Mucosa of descending colon (tissue), 3 donors: ENCODE measurements at regions not wholly inside any gene's neighbourhood (a gene's known extent, or its start where the extent isn't known, plus 50 kb on each side); places are given as distances from the start of the nearest gene placed in this dataset.

Experiments used
- ATAC-seq: fragments of 200-7000 bp; cut with Tn5 transposase; one replicate; pipeline ENCODE4 v1.9.1; 2020; ENCODE audit warnings: mild to moderate bottlenecking, moderate library complexity
- DNase-seq, 3 donors: peaks; one replicate each; pipeline ENCODE4 v3.0.0-alpha.2; 2020
- H3K36me3 ChIP-seq: fragments of 200-600 bp; one replicate; pipeline ENCODE4 v1.8.0; 2021; ENCODE audit warnings: low read depth, mild to moderate bottlenecking
- H3K4me1 ChIP-seq: fragments of 200-600 bp; one replicate; pipeline ENCODE4 v1.8.0; 2021; ENCODE audit warnings: low read depth, mild to moderate bottlenecking
- H3K4me3 ChIP-seq: fragments of 200-600 bp; one replicate; pipeline ENCODE4 v1.8.0; 2021; ENCODE audit warnings: mild to moderate bottlenecking
- H3K9me3 ChIP-seq: fragments of 200-600 bp; one replicate; pipeline ENCODE4 v1.8.0; 2021; ENCODE audit warnings: mild to moderate bottlenecking
- intact Hi-C, 2 donors: fragments of 100-400 bp; cut with DNase I in 1 of 2; cut with micrococcal nuclease in 1 of 2; formaldehyde crosslinking; loops; one replicate each; pipeline versions ENCODE4 v1.11.0 to v1.11.1; 2022; cut with DNase I, micrococcal nuclease
- TF ChIP-seq, protein P1 (sequence below): fragments of 200-600 bp; IDR thresholded peaks from one replicate; pipeline ENCODE4 v1.8.0; 2022; ENCODE audit warnings: antibody characterized with exemption, mild to moderate bottlenecking
- donor health status: DM: no; HTN: no; CAD: no; lungs with moderate emphysema.
- donor health status: DM: no; HTN: no; CAD: no.
- donor health status: DM: no; HTN: yes; CAD: no.

DNA sequence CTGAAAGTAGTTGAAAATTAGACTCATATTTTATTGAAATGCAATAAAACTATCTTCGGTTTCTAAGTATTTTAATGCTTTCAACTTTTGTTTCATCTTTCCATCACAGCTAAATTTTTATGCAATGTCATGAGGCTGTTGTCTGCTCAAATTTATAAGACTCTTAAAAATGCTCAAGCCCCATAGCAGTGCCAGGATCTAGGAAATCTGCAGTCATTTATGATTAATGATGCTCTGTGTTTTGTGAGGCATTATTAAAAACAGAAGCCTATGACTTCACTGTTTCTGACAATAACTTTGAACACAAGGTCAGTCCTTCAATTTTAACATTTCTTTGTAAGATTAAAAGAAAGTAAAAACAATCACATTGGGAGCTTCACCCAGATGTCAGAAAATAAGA lies 112.5 kb downstream of the ALX1 start:
- intact Hi-C loops = no loop called here
- Histone ChIP-seq H3K9me3 (no peaks in the 10 kb centered on the region), H3K4me1 (no peaks in the 10 kb centered on the region), H3K4me3 (no peak overlapping the region), H3K36me3 (no peaks in the 10 kb centered on the region)
- DNase-seq (no peak), ATAC-seq (no peak)
- TF ChIP-seq, protein P1, sequence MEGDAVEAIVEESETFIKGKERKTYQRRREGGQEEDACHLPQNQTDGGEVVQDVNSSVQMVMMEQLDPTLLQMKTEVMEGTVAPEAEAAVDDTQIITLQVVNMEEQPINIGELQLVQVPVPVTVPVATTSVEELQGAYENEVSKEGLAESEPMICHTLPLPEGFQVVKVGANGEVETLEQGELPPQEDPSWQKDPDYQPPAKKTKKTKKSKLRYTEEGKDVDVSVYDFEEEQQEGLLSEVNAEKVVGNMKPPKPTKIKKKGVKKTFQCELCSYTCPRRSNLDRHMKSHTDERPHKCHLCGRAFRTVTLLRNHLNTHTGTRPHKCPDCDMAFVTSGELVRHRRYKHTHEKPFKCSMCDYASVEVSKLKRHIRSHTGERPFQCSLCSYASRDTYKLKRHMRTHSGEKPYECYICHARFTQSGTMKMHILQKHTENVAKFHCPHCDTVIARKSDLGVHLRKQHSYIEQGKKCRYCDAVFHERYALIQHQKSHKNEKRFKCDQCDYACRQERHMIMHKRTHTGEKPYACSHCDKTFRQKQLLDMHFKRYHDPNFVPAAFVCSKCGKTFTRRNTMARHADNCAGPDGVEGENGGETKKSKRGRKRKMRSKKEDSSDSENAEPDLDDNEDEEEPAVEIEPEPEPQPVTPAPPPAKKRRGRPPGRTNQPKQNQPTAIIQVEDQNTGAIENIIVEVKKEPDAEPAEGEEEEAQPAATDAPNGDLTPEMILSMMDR = no peak

DNA sequence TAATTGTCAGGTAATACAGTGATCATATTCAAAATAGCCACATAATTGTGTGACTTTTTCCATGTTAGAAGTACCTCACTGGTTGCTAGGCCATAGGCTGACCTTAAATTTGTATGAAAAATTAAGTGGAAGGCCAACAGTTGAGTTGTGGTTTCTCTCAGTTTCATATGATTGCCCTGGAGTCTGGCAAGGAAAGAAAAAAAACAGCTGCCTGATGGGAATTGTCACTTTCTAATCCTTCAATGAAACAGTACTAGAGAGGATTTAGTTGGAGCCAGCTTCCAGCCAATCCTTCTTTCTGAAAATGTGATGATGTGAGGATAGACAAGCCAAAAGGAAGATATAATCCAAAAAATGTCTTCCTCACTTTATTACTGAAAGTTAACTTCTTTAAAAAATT lies 113.6 kb downstream of the ALX1 start:
- Histone ChIP-seq H3K4me3 (no peak overlapping the region), H3K36me3 (no peaks in the 10 kb centered on the region), H3K4me1 (no peaks in the 10 kb centered on the region), H3K9me3 (no peaks in the 10 kb centered on the region)
- DNase-seq (no peak), ATAC-seq (no peak)
- TF ChIP-seq, protein P1 = no peak
- intact Hi-C loops = no loop called here

GRCh38 chr12:85394065-85394464 lies 114.0 kb downstream of the ALX1 start:
- TF ChIP-seq, protein P1 = no peak
- DNase-seq (no peak), ATAC-seq (no peak)
- Histone ChIP-seq H3K4me3 (no peak overlapping the region), H3K4me1 (no peaks in the 10 kb centered on the region), H3K36me3 (no peaks in the 10 kb centered on the region), H3K9me3 (no peaks in the 10 kb centered on the region)
- intact Hi-C loops = no loop called here

DNA sequence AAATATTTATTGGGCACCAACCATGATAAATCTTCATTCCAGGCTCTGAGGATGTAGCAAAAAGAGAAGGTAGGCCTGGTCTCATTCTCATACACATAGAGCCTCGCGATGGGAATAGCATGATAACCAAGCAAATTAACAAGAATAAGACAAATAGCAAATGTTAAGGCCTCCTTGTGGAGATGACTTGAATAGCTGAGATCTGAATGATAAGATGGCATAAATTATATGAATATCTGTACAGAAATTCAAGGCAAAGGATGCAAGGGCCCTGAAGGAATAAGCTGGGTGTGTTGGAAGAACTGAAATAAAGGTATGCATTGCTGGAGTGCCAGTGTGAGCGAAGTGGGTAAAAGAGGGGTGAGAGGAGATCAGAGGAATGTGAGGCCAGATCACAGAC lies 114.8 kb downstream of the ALX1 start:
- TF ChIP-seq, protein P1 = no peak
- intact Hi-C loops = no loop called here
- H3K4me3 ChIP-seq = no peak overlapping the region
- H3K36me3 ChIP-seq = no peaks in the 10 kb centered on the region
- H3K4me1 ChIP-seq = no peaks in the 10 kb centered on the region
- DNase-seq = no peak
- ATAC-seq = no peak
- no peaks in the 10 kb centered on the region for H3K9me3 ChIP-seq

GRCh38 chr12:85405262-85405661 lies 125.2 kb downstream of the ALX1 start:
- ATAC-seq (no peak), DNase-seq (no peak)
- TF ChIP-seq, protein P1 = no peak
- no peaks in the 10 kb centered on the region for H3K36me3 ChIP-seq
- H3K4me3 ChIP-seq = no peak overlapping the region
- H3K9me3 ChIP-seq = no peaks in the 10 kb centered on the region
- no peaks in the 10 kb centered on the region for H3K4me1 ChIP-seq
- intact Hi-C loops = no loop called here
